Gastrocnemius medialis (tissue), 4 donors: ENCODE measurements at regions not wholly inside any gene's neighbourhood (a gene's known extent, or its start where the extent isn't known, plus 50 kb on each side); places are given as distances from the start of the nearest gene placed in this dataset.

Experiments used
- CTCF ChIP-seq, 5 experiments: fragments of 450-650 bp in 3 of 5; fragments of 200-600 bp in 2 of 5; sonication (generic) in 2 of 5; IDR thresholded peaks in 4 of 5; conservative IDR thresholded peaks in 1 of 5; 1 replicate in 4 of 5; 2 replicates in 1 of 5; pipeline ENCODE4 v1.5.1; 2016 to 2019; ENCODE audit warnings: antibody characterized with exemption in 5 of 5, mild to moderate bottlenecking in 3 of 5, moderate library complexity in 3 of 5
- POLR2A ChIP-seq, 2 donors: fragments of 450-650 bp; IDR thresholded peaks; one replicate each; pipeline ENCODE4 v1.6.1; 2017; ENCODE audit warnings: antibody characterized with exemption in 2 of 2, mild to moderate bottlenecking in 2 of 2, moderate library complexity in 2 of 2

GRCh38 chr15:92294759-92295158 lies 98.9 kb upstream of the ST8SIA2 start:
- TF ChIP-seq CTCF (IDR thresholded peaks at IDR 0.05 in 4 of 5, conservative IDR thresholded peaks at IDR 0.05 in 1 of 5) (no peak), POLR2A (IDR thresholded peaks at IDR 0.05) (no peak)
